ENCODE measurements at regions not wholly inside any gene's neighbourhood (a gene's known extent, or its start where the extent isn't known, plus 50 kb on each side); places are given as distances from the start of the nearest gene placed in this dataset.

DNA sequence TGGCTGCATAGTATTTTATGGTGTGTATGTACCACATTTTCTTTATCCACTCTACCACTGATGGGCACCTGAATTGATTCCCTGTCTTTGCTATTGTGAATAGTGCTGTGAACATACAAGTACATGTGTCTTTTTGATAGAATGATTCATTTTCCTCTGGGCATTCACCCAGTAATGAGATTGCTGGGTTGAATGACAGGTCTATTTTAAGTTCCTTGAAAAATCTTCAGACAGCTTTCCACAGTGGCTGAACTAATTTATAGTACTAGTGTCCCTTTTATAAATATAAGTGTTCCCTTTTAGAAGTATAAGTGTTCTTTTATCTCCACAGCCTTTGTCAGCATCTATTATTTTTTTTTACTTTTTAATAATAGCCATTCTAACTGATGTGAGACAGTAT lies 303.9 kb upstream of the EPHA4 start:
- Histone ChIP-seq H4K91ac (replicated peaks; ENCODE audit: insufficient read length, low read length) (no peak overlapping the region), H2BK20ac (ENCODE audit: low read length) (no peak overlapping the region), H2BK12ac (ENCODE audit: low read depth, low read length) (no peak overlapping the region), H3K4me2 (ENCODE audit: insufficient read depth in 1 of 2, low read depth in 2 of 2, low read length in 2 of 2) (no peak overlapping the region), H3K9me3 (ENCODE audit: insufficient read depth in 2 of 2, low read depth in 1 of 2, low read length in 1 of 2) (no peaks in the 10 kb centered on the region), H3K27me3 (replicated peaks in 1 of 4; ENCODE audit: control insufficient read depth in 3 of 4, extremely low read depth in 1 of 4, insufficient read depth in 3 of 4, low read length in 3 of 4) (peaks cover 0 to 1% (median 0%) of the 10 kb centered on the region in 4 experiments; a peak in 1 of 7 replicates), H4K8ac (ENCODE audit: extremely low read depth, insufficient read depth, low read length) (no peak overlapping the region), H2AK5ac (ENCODE audit: low read depth, low read length) (no peak overlapping the region), H3K79me1 (ENCODE audit: low read depth, low read length) (no peaks in the 10 kb centered on the region), H3K36me3 (ENCODE audit: control insufficient read depth in 2 of 4, insufficient read depth in 4 of 4, low read length in 3 of 4) (no peaks in the 10 kb centered on the region), H3K23me2 (ENCODE audit: low read depth, low read length) (no peaks in the 10 kb centered on the region), H3K4ac (replicated peaks; ENCODE audit: insufficient read length, low read depth, low read length) (no peak overlapping the region), H4K5ac (ENCODE audit: insufficient read length, low read depth, low read length) (no peak overlapping the region), H3K4me3 (ENCODE audit: extremely low read depth in 1 of 4, insufficient read depth in 2 of 4, low read depth in 3 of 4, low read length in 4 of 4) (no peak overlapping the region), H3K23ac (ENCODE audit: insufficient read length) (no peak overlapping the region), H3K56ac (replicated peaks; ENCODE audit: insufficient read length, low read depth, low read length) (no peak overlapping the region), H2BK15ac (ENCODE audit: low read length) (no peak overlapping the region), H3K27ac (ENCODE audit: low read depth, low read length) (no peak overlapping the region), H3K4me1 (replicated peaks in 1 of 4; ENCODE audit: control insufficient read depth in 3 of 4, insufficient read depth in 4 of 4, low read length in 3 of 4) (no peaks in the 10 kb centered on the region), H2AFZ (ENCODE audit: low read length) (no peak overlapping the region), H2BK5ac (ENCODE audit: low read depth, low read length) (no peak overlapping the region), H3K18ac (ENCODE audit: extremely low read depth, low read length) (no peak overlapping the region), H2BK120ac (replicated peaks; ENCODE audit: low read depth, low read length) (no peak overlapping the region), H4K20me1 (replicated peaks in 1 of 2; ENCODE audit: control insufficient read depth in 1 of 2, insufficient read depth in 2 of 2, low read length in 2 of 2) (no peaks in the 10 kb centered on the region), H3K9ac (replicated peaks in 1 of 4; ENCODE audit: extremely low read depth in 1 of 4, low read depth in 3 of 4, low read length in 3 of 4) (no peak overlapping the region), H3K14ac (ENCODE audit: insufficient read length) (no peak overlapping the region), H3K79me2 (ENCODE audit: control insufficient read depth in 1 of 2, insufficient read depth in 2 of 2, low read length in 2 of 2) (no peaks in the 10 kb centered on the region)
- POLR2A ChIA-PET (ENCODE audit: partially characterized antibody), result interaction anchor here (0.9 kb wide), 1 partner anchor 9 kb away, joined by 4 read pairs; no protein-coding TSS in a partner anchor
- no peak for TF ChIP-seq CBX8 (IDR thresholded peaks at IDR 0.05; ENCODE audit: borderline replicate concordance, low read depth, low read length)
- TF ChIP-seq YY1 (IDR thresholded peaks at IDR 0.05; ENCODE audit: low read depth, low read length), result no peak
- no peak for TF ChIP-seq BCL11A (IDR thresholded peaks at IDR 0.05; ENCODE audit: low read depth in 2 of 2, low read length in 2 of 2)
- no peak for FAIRE-seq
- CTCF ChIA-PET (ENCODE audit: partially characterized antibody), result interaction anchor here (0.8 to 1.2 kb wide), 2 partner anchors 10 to 20 kb away, joined by 3 read pairs; no protein-coding TSS in a partner anchor
- DNase-seq (ENCODE audit: low read depth in 1 of 2, low spot score in 2 of 2), result no peak

Measured in H1 (cell line).